GM21526 (cell line): ENCODE measurements at regions not wholly inside any gene's neighbourhood (a gene's known extent, or its start where the extent isn't known, plus 50 kb on each side); places are given as distances from the start of the nearest gene placed in this dataset.
"Not testable (repeated sequence)": the region's sequence is repeated elsewhere in the genome, so short reads cannot be mapped to it uniquely, and the experiment has no call there.

Source experiments
- ATAC-seq: cut with Tn5 transposase; IDR thresholded peaks from one replicate; pipeline ENCODE4 v1.9.1; 2021; ENCODE audit warnings: moderate library complexity; ENCODE audit not compliant: unreplicated experiment, low FRiP score

- no peak for ATAC-seq
Measured at GRCh38 chr17:70563281-70563820, 394.0 kb downstream of the KCNJ2 start.

DNA sequence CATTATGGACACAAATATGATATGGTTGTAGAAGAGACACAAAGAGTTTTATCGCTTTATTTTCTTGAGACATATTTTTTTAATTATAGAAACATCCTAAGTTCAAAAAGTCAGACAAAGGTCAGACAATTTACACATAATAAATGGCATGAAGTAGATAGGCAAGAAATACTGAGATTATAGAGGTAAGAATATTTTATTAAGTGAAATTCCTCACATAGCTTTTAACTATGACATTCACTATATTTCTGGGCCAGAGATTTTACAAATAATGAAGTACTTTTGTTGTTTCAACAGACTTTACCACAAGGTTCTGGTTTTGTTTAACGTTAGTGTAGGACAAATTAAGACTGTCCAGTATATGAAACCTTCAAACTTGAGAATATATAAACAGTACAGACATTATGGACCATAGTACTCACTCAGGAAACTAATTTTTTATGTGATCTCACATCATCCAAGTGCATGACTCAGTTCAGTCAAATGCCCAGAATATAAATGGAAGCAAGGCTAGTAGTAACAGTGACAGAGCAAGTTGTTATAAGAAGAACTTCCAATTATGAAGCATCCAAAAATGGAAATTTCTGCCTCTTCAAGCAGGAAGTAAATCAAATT, 394.8 kb downstream of the KCNJ2 start:
- ATAC-seq, result no peak

DNA sequence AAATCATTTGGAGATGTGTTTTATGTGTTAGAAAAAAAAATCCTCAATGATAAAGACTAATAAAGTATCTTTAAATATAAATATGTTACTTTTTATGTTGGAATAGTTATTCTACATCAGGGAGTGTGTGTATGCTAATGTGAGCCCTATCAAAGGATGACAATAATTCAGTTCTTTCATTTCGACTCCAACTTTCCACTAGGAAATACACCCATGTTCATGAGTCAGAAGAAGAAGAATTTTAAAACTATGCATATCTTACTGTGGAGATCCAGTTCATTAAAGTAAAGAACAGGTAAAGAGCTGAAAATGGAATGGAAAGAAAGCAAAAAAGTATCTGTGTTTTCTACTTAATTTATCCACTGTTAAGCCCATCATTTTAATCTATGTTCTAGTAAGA, 399.8 kb downstream of the KCNJ2 start:
- no peak for ATAC-seq

- ATAC-seq, result no peak
Measured at GRCh38 chr17:70577456-70577855, 408.1 kb downstream of the KCNJ2 start.

DNA sequence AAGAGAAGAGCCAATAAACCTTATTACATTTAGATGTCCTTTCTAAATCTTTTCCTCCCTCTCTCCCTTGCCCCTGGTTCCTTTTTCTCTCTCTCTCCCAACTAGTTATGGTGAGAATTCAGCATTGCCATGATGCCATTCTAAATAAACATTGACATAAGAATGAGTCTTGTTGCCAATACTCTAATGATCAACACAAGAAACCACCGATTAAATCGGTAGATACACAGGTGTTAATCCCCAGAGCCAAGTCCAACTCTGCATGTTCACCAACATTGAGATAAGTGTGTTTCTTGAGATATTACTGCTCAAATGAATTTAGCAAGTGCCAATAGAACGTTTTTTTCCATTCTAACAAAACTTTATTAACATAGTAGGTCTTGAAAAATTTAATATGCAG, 412.1 kb downstream of the KCNJ2 start:
- no peak for ATAC-seq

DNA sequence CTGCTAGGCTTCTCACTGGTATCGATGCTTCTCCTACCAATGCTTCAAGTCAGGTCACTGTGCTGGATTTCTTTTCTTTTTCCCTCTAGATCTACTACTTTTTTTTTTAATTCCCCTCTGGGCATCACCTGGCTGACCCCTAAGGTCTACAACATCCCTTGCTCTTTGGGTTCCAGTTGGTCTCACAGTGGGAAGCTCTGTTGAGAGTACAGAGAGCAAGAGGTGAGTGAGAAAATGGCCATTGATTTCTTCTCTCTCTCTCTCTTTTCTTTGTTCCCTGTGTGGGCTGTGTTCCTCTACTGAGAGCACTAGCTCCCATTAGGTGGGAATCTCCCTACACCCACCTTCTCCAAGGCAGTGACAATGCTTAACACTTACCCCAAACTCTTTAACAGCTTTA, 413.4 kb downstream of the KCNJ2 start:
- no peak for ATAC-seq

DNA sequence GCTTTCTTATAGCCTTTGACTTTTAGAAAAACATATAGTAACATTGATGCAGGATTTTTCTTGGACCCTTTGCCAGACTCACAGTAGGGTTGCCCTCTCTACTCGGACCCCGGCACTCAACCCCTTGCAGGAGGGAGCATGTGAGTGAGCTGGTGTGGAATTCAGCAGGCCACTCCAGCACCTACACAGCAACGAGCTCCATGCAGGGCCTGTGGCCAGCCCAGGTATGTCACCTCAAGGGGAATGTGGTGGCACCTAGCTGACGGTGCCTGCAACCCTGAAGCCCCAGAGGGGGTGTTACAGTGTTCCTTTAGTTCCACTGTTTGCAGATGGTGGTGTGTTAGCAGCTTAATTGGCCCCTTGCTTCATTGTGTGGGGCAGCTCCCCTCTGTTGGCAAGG, 414.9 kb downstream of the KCNJ2 start:
- ATAC-seq, result no peak

DNA sequence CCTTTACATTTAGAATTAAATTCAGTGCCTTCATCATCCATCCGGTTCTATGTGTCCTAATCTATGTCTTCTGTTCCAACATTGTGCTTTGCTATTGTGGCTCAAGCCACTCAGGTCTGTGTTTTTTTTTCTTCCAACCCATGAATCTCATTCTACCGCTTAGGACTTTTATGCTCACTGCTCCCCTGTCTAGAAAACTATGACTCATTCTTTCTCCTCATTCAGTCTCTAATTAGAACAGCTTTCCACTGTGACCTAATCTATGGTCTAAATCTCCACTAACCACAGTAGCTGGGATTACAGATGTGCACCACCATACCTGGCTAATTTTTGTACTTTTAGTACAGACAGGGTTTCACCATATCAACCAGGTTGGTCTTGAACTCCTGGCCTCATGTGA, 418.7 kb downstream of the KCNJ2 start:
- no peak for ATAC-seq

DNA sequence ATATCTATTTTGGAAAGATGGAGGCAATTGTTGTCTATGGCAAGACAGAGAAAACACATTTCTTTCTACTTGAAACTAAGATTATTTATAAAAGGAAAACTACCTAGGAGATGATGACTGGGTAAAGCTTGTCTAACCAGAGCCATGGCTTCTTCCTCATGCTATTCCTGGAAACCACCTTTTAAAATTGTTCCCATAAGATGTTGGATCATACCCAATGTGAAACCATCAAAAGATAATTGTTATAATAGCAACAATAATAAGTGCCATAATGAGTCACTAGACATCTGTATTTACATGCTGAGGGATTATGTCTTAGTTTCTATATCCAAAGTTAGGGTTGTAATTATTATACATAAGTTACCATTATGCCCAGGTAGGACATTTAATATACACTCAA, 428.4 kb downstream of the KCNJ2 start:
- no peak for ATAC-seq

- no peak for ATAC-seq
Measured at GRCh38 chr17:70599198-70599597, 429.9 kb downstream of the KCNJ2 start.

GRCh38 chr17:70599945-70600344, 430.6 kb downstream of the KCNJ2 start:
- ATAC-seq, result not testable (repeated sequence)

DNA sequence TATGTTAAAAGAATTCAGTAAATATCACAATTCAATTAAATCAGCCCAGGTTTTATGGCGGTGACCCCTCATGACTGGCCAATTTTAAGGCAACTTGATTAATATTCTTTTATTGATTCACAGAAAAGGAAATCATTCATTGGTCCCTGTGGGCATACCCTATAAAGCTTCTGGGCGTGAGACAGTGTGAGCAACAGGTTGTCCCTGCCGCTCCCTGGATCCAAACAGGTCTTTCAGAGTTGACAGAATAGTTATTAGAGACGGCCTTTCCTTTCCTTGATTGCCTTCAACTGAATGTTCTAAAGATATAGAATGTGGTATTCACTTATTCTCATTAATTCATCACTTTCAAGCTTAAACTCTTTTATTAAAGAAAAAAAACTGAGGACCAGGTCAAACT, 433.9 kb downstream of the KCNJ2 start:
- ATAC-seq, result no peak

GRCh38 chr17:70604854-70605253, 435.5 kb downstream of the KCNJ2 start:
- ATAC-seq, result no peak

GRCh38 chr17:70606086-70606485, 436.8 kb downstream of the KCNJ2 start:
- ATAC-seq, result no peak

DNA sequence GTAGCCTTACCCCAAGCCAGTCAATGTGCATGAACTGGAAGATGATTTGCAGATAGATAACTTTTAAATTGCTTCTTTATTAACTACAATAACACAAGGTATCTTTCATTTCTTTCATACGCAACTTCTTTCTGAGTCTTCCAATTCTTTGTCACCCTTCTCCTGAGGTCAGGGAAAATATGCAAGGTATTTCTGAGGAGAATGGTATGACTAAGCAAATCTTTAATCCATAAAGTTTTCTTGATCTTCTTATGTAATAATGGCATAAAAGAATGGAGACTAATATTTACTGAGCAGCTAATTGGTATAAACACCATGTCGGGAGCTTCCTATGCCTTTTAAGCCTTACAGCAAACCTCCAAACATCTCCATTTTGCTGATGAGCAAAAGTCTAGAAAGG, 438.9 kb downstream of the KCNJ2 start:
- no peak for ATAC-seq

GRCh38 chr17:70608957-70609356, 439.6 kb downstream of the KCNJ2 start:
- ATAC-seq, result no peak

DNA sequence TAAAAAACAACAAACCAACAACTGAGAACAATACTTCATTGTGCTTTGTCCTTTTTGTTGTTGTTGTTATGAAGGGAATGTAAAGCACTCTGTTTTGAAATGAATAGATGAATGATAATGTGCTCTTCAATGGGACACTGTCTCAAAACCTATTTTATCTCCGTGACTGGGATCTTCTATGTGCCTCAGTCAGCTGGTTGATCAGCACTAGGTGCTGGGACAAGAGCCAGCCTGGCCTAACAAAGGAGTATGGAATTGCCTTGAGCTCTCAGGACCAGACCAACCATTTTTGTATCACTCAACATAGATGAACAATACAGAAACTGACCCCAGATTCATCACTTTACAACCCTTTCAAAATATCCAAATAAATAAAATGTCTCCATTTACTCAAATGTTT, 440.2 kb downstream of the KCNJ2 start:
- no peak for ATAC-seq

DNA sequence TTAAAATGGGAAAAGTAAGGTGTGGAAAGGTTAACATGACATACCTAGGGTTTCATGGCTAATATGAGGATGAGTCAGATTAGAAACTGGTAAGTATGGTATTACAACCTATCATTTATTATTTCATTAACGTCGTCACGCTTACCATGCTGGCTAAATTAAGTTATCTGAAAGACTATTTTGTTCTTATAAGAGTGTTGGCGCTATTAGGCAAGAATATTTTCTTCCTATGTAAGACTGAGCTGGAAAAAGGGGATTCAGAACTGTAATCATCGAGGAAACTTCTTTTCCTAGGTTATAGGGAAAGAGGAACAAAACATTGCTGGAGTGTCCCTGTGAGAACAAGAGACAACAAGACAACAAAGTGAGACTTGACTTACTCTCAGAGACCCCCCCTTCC, 440.8 kb downstream of the KCNJ2 start:
- no peak for ATAC-seq

GRCh38 chr17:70613681-70614080, 444.3 kb downstream of the KCNJ2 start:
- no peak for ATAC-seq

GRCh38 chr17:70615831-70616230, 446.5 kb downstream of the KCNJ2 start:
- ATAC-seq, result no peak

GRCh38 chr17:70618641-70619040, 449.3 kb downstream of the KCNJ2 start:
- ATAC-seq, result no peak

GRCh38 chr17:70621566-70621965, 452.2 kb downstream of the KCNJ2 start:
- ATAC-seq, result no peak
